ENCODE measurements at regions not wholly inside any gene's neighbourhood (a gene's known extent, or its start where the extent isn't known, plus 50 kb on each side); places are given as distances from the start of the nearest gene placed in this dataset.
"Not testable (repeated sequence)": the region's sequence is repeated elsewhere in the genome, so short reads cannot be mapped to it uniquely, and the experiment has no call there.

GRCh38 chrX:10974920-10975319, 136.2 kb upstream of the HCCS start:
- DNase-seq = no peak

- DNase-seq = no peak
Observed at GRCh38 chrX:10979956-10980355, 131.2 kb upstream of the HCCS start.

GRCh38 chrX:10981506-10981905, 129.6 kb upstream of the HCCS start:
- no peak for DNase-seq

- DNase-seq = no peak
Observed at GRCh38 chrX:10983526-10983925, 127.6 kb upstream of the HCCS start.

- DNase-seq = no peak
Observed at GRCh38 chrX:10984213-10984612, 126.9 kb upstream of the HCCS start.

- DNase-seq = no peak
Observed at GRCh38 chrX:10986616-10987015, 124.5 kb upstream of the HCCS start.

- no peak for DNase-seq
Observed at GRCh38 chrX:10988653-10989052, 122.5 kb upstream of the HCCS start.

- DNase-seq = no peak
Observed at GRCh38 chrX:10989386-10989785, 121.7 kb upstream of the HCCS start.

GRCh38 chrX:10990418-10990817, 120.7 kb upstream of the HCCS start:
- no peak for DNase-seq

- DNase-seq = no peak
Observed at GRCh38 chrX:10990976-10991375, 120.2 kb upstream of the HCCS start.

- no peak for DNase-seq
Observed at GRCh38 chrX:10992110-10992509, 119.0 kb upstream of the HCCS start.

- not testable (repeated sequence) for DNase-seq
Observed at GRCh38 chrX:11007076-11007475, 104.1 kb upstream of the HCCS start.

GRCh38 chrX:11010476-11010875, 100.7 kb upstream of the HCCS start:
- no peak for DNase-seq

GRCh38 chrX:11016728-11017127, 94.4 kb upstream of the HCCS start:
- no peak for DNase-seq

- DNase-seq = not testable (repeated sequence)
Observed at GRCh38 chrX:11022588-11022987, 88.5 kb upstream of the HCCS start.

- DNase-seq = no peak
Observed at GRCh38 chrX:11039926-11040325, 71.2 kb upstream of the HCCS start.

GRCh38 chrX:11040405-11040804, 70.7 kb upstream of the HCCS start:
- no peak for DNase-seq

- no peak for DNase-seq
Observed at GRCh38 chrX:11040996-11041395, 70.1 kb upstream of the HCCS start.

- DNase-seq = no peak
Observed at GRCh38 chrX:11050013-11050412, 61.1 kb upstream of the HCCS start.

GRCh38 chrX:11053351-11053750, 57.8 kb upstream of the HCCS start:
- DNase-seq = no peak

GRCh38 chrX:11056322-11057176, 54.6 kb upstream of the HCCS start:
- DNase-seq = no peak

GRCh38 chrX:11059933-11060332, 51.2 kb upstream of the HCCS start:
- no peak for DNase-seq

Measured in activated naive CD4-positive, alpha-beta T cell treated with anti-CD3 and anti-CD28 coated beads, Interleukin-2, amount 50 U/mL, for 16 hours (primary cell).